ENCODE measurements at regions not wholly inside any gene's neighbourhood (a gene's known extent, or its start where the extent isn't known, plus 50 kb on each side); places are given as distances from the start of the nearest gene placed in this dataset.
"Not testable (repeated sequence)": the region's sequence is repeated elsewhere in the genome, so short reads cannot be mapped to it uniquely, and the experiment has no call there.

GRCh38 chr9:26125693-26126092 lies 447.4 kb upstream of the TUSC1 start:
- 84% methylated on average over 5 of the region's 5 CpGs for WGBS (ENCODE audit: low lambda C conversion rate)
- H3F3A ChIP-seq (replicated peaks; ENCODE audit: insufficient read depth), result no peaks in the 10 kb centered on the region
- no peaks in the 10 kb centered on the region for H4K20me1 ChIP-seq (ENCODE audit: insufficient read depth)
- no peak overlapping the region for H3K4me2 ChIP-seq
- H3K27me3 ChIP-seq (ENCODE audit: insufficient read depth), result no peaks in the 10 kb centered on the region
- no peak for DNase-seq
- no peak overlapping the region for H3K9ac ChIP-seq
- POLR2A ChIA-PET, result no interaction called here
- CTCF ChIA-PET, result no interaction called here
- no peaks in the 10 kb centered on the region for H3K9me2 ChIP-seq
- TF ChIP-seq JUND (IDR thresholded peaks at IDR 0.05) (no peak), RFX5 (IDR thresholded peaks at IDR 0.05; ENCODE audit: low read length) (no peak), EZH2phosphoT487 (IDR thresholded peaks at IDR 0.05; ENCODE audit: borderline replicate concordance, low read depth) (no peak), TEAD4 (IDR thresholded peaks at IDR 0.05; ENCODE audit: borderline replicate concordance, insufficient read depth) (no peak), FOXM1 (IDR thresholded peaks at IDR 0.05; ENCODE audit: low read depth) (no peak), RAD21 (IDR thresholded peaks at IDR 0.05; ENCODE audit: low read length) (no peak), IRF3 (IDR thresholded peaks at IDR 0.05; ENCODE audit: low read depth, low read length) (no peak), PBX3 (IDR thresholded peaks at IDR 0.05) (no peak), TAF1 (IDR thresholded peaks at IDR 0.05; ENCODE audit: borderline replicate concordance, low read depth, low read length) (no peak)
- H3K36me3 ChIP-seq (replicated peaks in 1 of 2; ENCODE audit: control insufficient read depth in 1 of 2, insufficient read depth in 2 of 2, low read length in 1 of 2), result no peaks in the 10 kb centered on the region
- no peaks in the 10 kb centered on the region; a peak in 1 of 4 replicates for H3K4me1 ChIP-seq (ENCODE audit: control insufficient read depth in 1 of 2, insufficient read depth in 2 of 2, low read depth in 1 of 2, low read length in 1 of 2)
- H2AFZ ChIP-seq (ENCODE audit: low read depth), result no peak overlapping the region
- no peaks in the 10 kb centered on the region for H3K9me3 ChIP-seq
- no peaks in the 10 kb centered on the region for H3K79me2 ChIP-seq (ENCODE audit: insufficient read depth)
- H3K4me3 ChIP-seq (ENCODE audit: low read depth in 2 of 2, low read length in 1 of 2), result no peak overlapping the region
- H3K27ac ChIP-seq (ENCODE audit: low read depth in 2 of 2, low read length in 1 of 2), result no peak overlapping the region

- DNase-seq; H4K20me1 ChIP-seq (ENCODE audit: insufficient read depth); H3K36me3 ChIP-seq (replicated peaks in 1 of 2; ENCODE audit: control insufficient read depth in 1 of 2, insufficient read depth in 2 of 2, low read length in 1 of 2); POLR2A ChIA-PET; H3K9ac ChIP-seq; H3K27me3 ChIP-seq (ENCODE audit: insufficient read depth); H3K4me1 ChIP-seq (ENCODE audit: control insufficient read depth in 1 of 2, insufficient read depth in 2 of 2, low read depth in 1 of 2, low read length in 1 of 2); H3K4me3 ChIP-seq (ENCODE audit: low read depth in 2 of 2, low read length in 1 of 2); H2AFZ ChIP-seq (ENCODE audit: low read depth); H3F3A ChIP-seq (replicated peaks; ENCODE audit: insufficient read depth); H3K79me2 ChIP-seq (ENCODE audit: insufficient read depth); CTCF ChIA-PET; H3K9me3 ChIP-seq; H3K27ac ChIP-seq (ENCODE audit: low read depth in 2 of 2, low read length in 1 of 2); H3K4me2 ChIP-seq; H3K9me2 ChIP-seq: not testable (repeated sequence)
- 36% methylated on average over 2 of the region's 2 CpGs for whole genome bisulfite sequencing (ENCODE audit: low lambda C conversion rate)
These were observed 437.8 kb upstream of the TUSC1 start for GRCh38 chr9:26116085-26116484.

- H3K79me2 ChIP-seq (ENCODE audit: insufficient read depth), result no peaks in the 10 kb centered on the region
- ChIA-PET CTCF (no interaction called here), POLR2A (no interaction called here)
- no peak overlapping the region for H2AFZ ChIP-seq (ENCODE audit: low read depth)
- no peaks in the 10 kb centered on the region for H3K27me3 ChIP-seq (ENCODE audit: insufficient read depth)
- no peaks in the 10 kb centered on the region; a peak in 1 of 4 replicates for H3K4me1 ChIP-seq (ENCODE audit: control insufficient read depth in 1 of 2, insufficient read depth in 2 of 2, low read depth in 1 of 2, low read length in 1 of 2)
- DNase-seq, result no peak
- 66% methylated on average over 2 of the region's 2 CpGs for WGBS (ENCODE audit: low lambda C conversion rate)
- H3K9me2 ChIP-seq, result no peaks in the 10 kb centered on the region
- H3K9me3 ChIP-seq, result no peaks in the 10 kb centered on the region
- H3K9ac ChIP-seq, result no peak overlapping the region
- no peak for TF ChIP-seq JUND (IDR thresholded peaks at IDR 0.05)
- no peak for TF ChIP-seq TEAD4 (IDR thresholded peaks at IDR 0.05; ENCODE audit: borderline replicate concordance, insufficient read depth)
- no peak for TF ChIP-seq TCF12 (IDR thresholded peaks at IDR 0.05)
- TF ChIP-seq PBX3 (IDR thresholded peaks at IDR 0.05), result no peak
- TF ChIP-seq NRF1 (IDR thresholded peaks at IDR 0.05; ENCODE audit: low read depth, low read length), result no peak
- TF ChIP-seq POLR2AphosphoS5 (IDR thresholded peaks at IDR 0.05; ENCODE audit: low read depth, low read length), result no peak
- no peak for TF ChIP-seq RFX5 (IDR thresholded peaks at IDR 0.05; ENCODE audit: low read length)
- TF ChIP-seq ELF1 (IDR thresholded peaks at IDR 0.05), result no peak
- no peak overlapping the region for H3K27ac ChIP-seq (ENCODE audit: low read depth in 2 of 2, low read length in 1 of 2)
- no peak overlapping the region for H3K4me3 ChIP-seq (ENCODE audit: low read depth in 2 of 2, low read length in 1 of 2)
- H3K36me3 ChIP-seq (replicated peaks in 1 of 2; ENCODE audit: control insufficient read depth in 1 of 2, insufficient read depth in 2 of 2, low read length in 1 of 2), result no peaks in the 10 kb centered on the region
- no peaks in the 10 kb centered on the region for H3F3A ChIP-seq (replicated peaks; ENCODE audit: insufficient read depth)
- H4K20me1 ChIP-seq (ENCODE audit: insufficient read depth), result no peaks in the 10 kb centered on the region
- H3K4me2 ChIP-seq, result no peak overlapping the region
These were observed 434.5 kb upstream of the TUSC1 start for GRCh38 chr9:26112724-26113123.

All from SK-N-SH (cell line).